Left hindlimb (tissue), 1 donor: ENCODE measurements at regions not wholly inside any gene's neighbourhood (a gene's known extent, or its start where the extent isn't known, plus 50 kb on each side); places are given as distances from the start of the nearest gene placed in this dataset.
"Not testable (repeated sequence)": the region's sequence is repeated elsewhere in the genome, so short reads cannot be mapped to it uniquely, and the experiment has no call there.

Experiments
- DNase-seq: peaks from one replicate; pipeline ENCODE4 v3.0.0-alpha.2; 2018

- no peak for DNase-seq
These were observed 293.9 kb downstream of the BRINP2 start for GRCh38 chr1:177464686-177465085.

- no peak for DNase-seq
These were observed 280.4 kb downstream of the BRINP2 start for GRCh38 chr1:177451191-177451590.

GRCh38 chr1:177448652-177449357, 278.0 kb downstream of the BRINP2 start:
- no peak for DNase-seq

GRCh38 chr1:177448036-177448615, 277.4 kb downstream of the BRINP2 start:
- DNase-seq, result no peak

- DNase-seq, result no peak
These were observed 274.4 kb downstream of the BRINP2 start for GRCh38 chr1:177444997-177445746.

GRCh38 chr1:177443003-177443402, 272.2 kb downstream of the BRINP2 start:
- no peak for DNase-seq

- no peak for DNase-seq
These were observed 271.8 kb downstream of the BRINP2 start for GRCh38 chr1:177442584-177442983.

- no peak for DNase-seq
These were observed 270.5 kb downstream of the BRINP2 start for GRCh38 chr1:177441281-177441680.

GRCh38 chr1:177440821-177441220, 270.1 kb downstream of the BRINP2 start:
- DNase-seq, result no peak

- DNase-seq, result no peak
These were observed 268.5 kb downstream of the BRINP2 start for GRCh38 chr1:177439301-177439700.

- no peak for DNase-seq
These were observed 264.6 kb downstream of the BRINP2 start for GRCh38 chr1:177435364-177435763.

- DNase-seq, result no peak
These were observed 262.1 kb downstream of the BRINP2 start for GRCh38 chr1:177432897-177433296.

GRCh38 chr1:177431123-177431522, 260.4 kb downstream of the BRINP2 start:
- DNase-seq, result no peak

- DNase-seq, result no peak
These were observed 258.5 kb downstream of the BRINP2 start for GRCh38 chr1:177429234-177429633.

GRCh38 chr1:177427811-177428210, 257.1 kb downstream of the BRINP2 start:
- no peak for DNase-seq

- DNase-seq, result no peak
These were observed 255.7 kb downstream of the BRINP2 start for GRCh38 chr1:177426497-177426896.

- no peak for DNase-seq
These were observed 254.4 kb downstream of the BRINP2 start for GRCh38 chr1:177425199-177425598.

- no peak for DNase-seq
These were observed 254.0 kb downstream of the BRINP2 start for GRCh38 chr1:177424744-177425143.

GRCh38 chr1:177423090-177423489, 252.3 kb downstream of the BRINP2 start:
- DNase-seq, result no peak

- DNase-seq, result no peak
These were observed 243.3 kb downstream of the BRINP2 start for GRCh38 chr1:177413982-177414596.

- DNase-seq, result no peak
These were observed 240.6 kb downstream of the BRINP2 start for GRCh38 chr1:177411381-177411780.

GRCh38 chr1:177410179-177410766, 239.5 kb downstream of the BRINP2 start:
- no peak for DNase-seq

GRCh38 chr1:177406323-177406722, 235.6 kb downstream of the BRINP2 start:
- DNase-seq, result not testable (repeated sequence)
